Testis (tissue), 2 donors: ENCODE measurements at regions not wholly inside any gene's neighbourhood (a gene's known extent, or its start where the extent isn't known, plus 50 kb on each side); places are given as distances from the start of the nearest gene placed in this dataset.

ENCODE experiments used
- DNase-seq: peaks from one replicate; pipeline ENCODE4 v3.0.0-alpha.2; 2019
- H3K27ac ChIP-seq, 2 donors: fragments of 200-600 bp; sonication (generic); one replicate each; pipeline ENCODE4 v1.5.1; 2019
- H3K27me3 ChIP-seq: fragments of 200-600 bp; sonication (generic); one replicate; pipeline ENCODE4 v1.5.1; 2019
- H3K36me3 ChIP-seq: fragments of 200-600 bp; sonication (generic); one replicate; pipeline ENCODE4 v1.5.1; 2017; ENCODE audit warnings: low read depth; ENCODE audit errors: missing control alignments
- H3K4me1 ChIP-seq: fragments of 200-600 bp; sonication (generic); one replicate; pipeline ENCODE4 v1.5.1; 2019
- H3K4me3 ChIP-seq, 2 donors: fragments of 200-600 bp; sonication (generic); one replicate each; pipeline ENCODE4 v1.5.1; 2017 to 2019
- H3K9me3 ChIP-seq: fragments of 200-600 bp; sonication (generic); one replicate; pipeline ENCODE4 v1.5.1; 2017
- CTCF ChIP-seq, 3 experiments: fragments of 450-650 bp in 2 of 3; fragments of 200-600 bp in 1 of 3; sonication (generic) in 1 of 3; IDR thresholded peaks; one replicate each; pipeline ENCODE4 v1.5.1; 2016 to 2019; ENCODE audit warnings: antibody characterized with exemption in 3 of 3, mild to moderate bottlenecking in 2 of 3, moderate library complexity in 1 of 3
- POLR2A ChIP-seq: fragments of 450-650 bp; IDR thresholded peaks from one replicate; pipeline ENCODE4 v1.6.1; 2017; ENCODE audit warnings: antibody characterized with exemption, mild to moderate bottlenecking, moderate library complexity
- WGBS, 2 donors: methylation state at CpG; one replicate each; pipeline ENCODE4 v1.1.5; 2018; 5-methylcytosine and 5-hydroxymethylcytosine counted together
- intact Hi-C: fragments of 100-400 bp; cut with DNase I; formaldehyde crosslinking; loops from one replicate; pipeline ENCODE4 v1.15.1; 2023; ENCODE audit warnings: low total_unique reads

- Histone ChIP-seq H3K36me3 (no peaks in the 10 kb centered on the region), H3K27ac (no peak overlapping the region), H3K4me3 (no peak overlapping the region), H3K27me3 (no peaks in the 10 kb centered on the region), H3K9me3 (no peaks in the 10 kb centered on the region), H3K4me1 (no peaks in the 10 kb centered on the region)
- intact Hi-C loops: no loop called here
- no peak for DNase-seq
- WGBS, 2 donors: 59 to 67% methylated on average over 3 of the region's 3 CpGs
- TF ChIP-seq POLR2A (no peak), CTCF (IDR thresholded peaks at IDR 0.05) (no peak)
These were observed 108.7 kb upstream of the PRICKLE1 start for GRCh38 chr12:42698213-42698612.

- H3K4me3 ChIP-seq: no peak overlapping the region
- peak; percentile 61 for DNase-seq
- 52 to 70% methylated on average over 10 of the region's 10 CpGs for WGBS, 2 donors
- no peaks in the 10 kb centered on the region for H3K9me3 ChIP-seq
- H3K27ac ChIP-seq: no peak overlapping the region
- H3K36me3 ChIP-seq: no peaks in the 10 kb centered on the region
- no peaks in the 10 kb centered on the region for H3K27me3 ChIP-seq
- H3K4me1 ChIP-seq: no peaks in the 10 kb centered on the region
- intact Hi-C loops: no loop called here
- TF ChIP-seq CTCF (IDR thresholded peaks at IDR 0.05) (no peak), POLR2A (no peak)
These were observed 107.0 kb upstream of the PRICKLE1 start for GRCh38 chr12:42696406-42697149.

GRCh38 chr12:42695490-42695995 lies 106.0 kb upstream of the PRICKLE1 start:
- Histone ChIP-seq H3K27me3 (no peaks in the 10 kb centered on the region), H3K4me3 (no peak overlapping the region), H3K36me3 (no peaks in the 10 kb centered on the region), H3K27ac (no peak overlapping the region), H3K9me3 (no peaks in the 10 kb centered on the region), H3K4me1 (no peaks in the 10 kb centered on the region)
- DNase-seq: peak; percentile 33
- intact Hi-C loops: no loop called here
- no peak for TF ChIP-seq CTCF (IDR thresholded peaks at IDR 0.05)
- TF ChIP-seq POLR2A: no peak
- WGBS, 2 donors: 75 to 79% methylated on average over 5 of the region's 5 CpGs

- no peak overlapping the region for H3K27ac ChIP-seq
- no peaks in the 10 kb centered on the region for H3K4me1 ChIP-seq
- no peaks in the 10 kb centered on the region for H3K9me3 ChIP-seq
- TF ChIP-seq POLR2A: no peak
- no peak for TF ChIP-seq CTCF (IDR thresholded peaks at IDR 0.05)
- intact Hi-C loops: no loop called here
- peak overlapping the region in 1 of 2 donors; percentile 34 for H3K4me3 ChIP-seq
- DNase-seq: no peak
- H3K27me3 ChIP-seq: no peaks in the 10 kb centered on the region
- no peaks in the 10 kb centered on the region for H3K36me3 ChIP-seq
These were observed 103.2 kb upstream of the PRICKLE1 start for GRCh38 chr12:42692749-42693148.

GRCh38 chr12:42691991-42692557 lies 102.5 kb upstream of the PRICKLE1 start:
- Histone ChIP-seq H3K27ac (peak overlapping the region in 1 of 2 donors; percentile 50), H3K4me1 (no peaks in the 10 kb centered on the region), H3K9me3 (no peaks in the 10 kb centered on the region), H3K27me3 (no peaks in the 10 kb centered on the region), H3K36me3 (no peaks in the 10 kb centered on the region), H3K4me3 (peak overlapping the region; percentile 34 to 35)
- 38 to 52% methylated on average over 8 of the region's 8 CpGs for WGBS, 2 donors
- intact Hi-C loops: no loop called here
- TF ChIP-seq POLR2A (no peak), CTCF (IDR thresholded peaks at IDR 0.05) (no peak)
- peak; percentile 38 for DNase-seq
